WTC11 (cell line): ENCODE measurements at regions not wholly inside any gene's neighbourhood (a gene's known extent, or its start where the extent isn't known, plus 50 kb on each side); places are given as distances from the start of the nearest gene placed in this dataset.

ENCODE experiments used
- ATAC-seq: fragments of 200-7000 bp; cut with Tn5 transposase; 2 replicates; pipeline ENCODE4 v1.10.0; 2021; ENCODE audit warnings: mild to moderate bottlenecking, moderate library complexity
- CTCF ChIA-PET: fragments of 300-600 bp; sonication (Branson Sonifier 250); formaldehyde crosslinking; loops from one replicate; lab custom pipeline; 2021; ENCODE audit warnings: antibody characterized with exemption; lab: Charles Lee
- POLR2A ChIA-PET: fragments of 350-600 bp; sonication (Branson Sonifier 250); formaldehyde crosslinking; loops from one replicate; lab custom pipeline; 2021; ENCODE audit warnings: antibody characterized with exemption; lab: Charles Lee
- DNase-seq: peaks from one replicate; pipeline ENCODE4 v3.0.0; 2021; ENCODE audit warnings: low spot score
- H3K27ac Mint-ChIP-seq: 2 replicates; pipeline ENCODE4 v1.8.0; 2021; ENCODE audit warnings: mixed read lengths
- H3K27me3 Mint-ChIP-seq: 2 replicates; pipeline ENCODE4 v1.8.0; 2021; ENCODE audit warnings: low read depth, mild to moderate bottlenecking, moderate library complexity, mixed read lengths
- H3K36me3 Mint-ChIP-seq: 2 replicates; pipeline ENCODE4 v1.8.0; 2021; ENCODE audit warnings: mixed read lengths
- H3K4me1 Mint-ChIP-seq: 2 replicates; pipeline ENCODE4 v1.8.0; 2022; ENCODE audit warnings: mixed read lengths
- H3K4me3 Mint-ChIP-seq: 2 replicates; pipeline ENCODE4 v1.8.0; 2021; ENCODE audit warnings: mild to moderate bottlenecking, moderate library complexity, mixed read lengths
- H3K9me3 Mint-ChIP-seq: 2 replicates; pipeline ENCODE4 v1.8.0; 2021; ENCODE audit warnings: mixed read lengths
- E2F1 ChIP-seq: sonication (generic); formaldehyde crosslinking; IDR thresholded peaks from 2 replicates; pipeline ENCODE4 v1.8.0; 2022; ENCODE audit warnings: mild to moderate bottlenecking, missing genetic modification reagents
- E2F5 ChIP-seq: sonication (generic); formaldehyde crosslinking; IDR thresholded peaks from 2 replicates; pipeline ENCODE4 v1.8.1; 2022; ENCODE audit warnings: mild to moderate bottlenecking, moderate library complexity, missing genetic modification reagents
- ESRRA ChIP-seq: sonication (generic); formaldehyde crosslinking; IDR thresholded peaks from 2 replicates; pipeline ENCODE4 v1.8.1; 2022; ENCODE audit warnings: mild to moderate bottlenecking, missing genetic modification reagents, borderline replicate concordance
- FOXJ3 ChIP-seq: sonication (generic); formaldehyde crosslinking; IDR thresholded peaks from 2 replicates; pipeline ENCODE4 v1.9.0; 2021; ENCODE audit warnings: missing genetic modification reagents, mild to moderate bottlenecking, borderline replicate concordance
- FOXP1 ChIP-seq: sonication (generic); formaldehyde crosslinking; IDR thresholded peaks from 2 replicates; pipeline ENCODE4 v1.8.0; 2022; ENCODE audit warnings: missing genetic modification reagents, mild to moderate bottlenecking, moderate library complexity, borderline replicate concordance
- FOXP4 ChIP-seq: sonication (generic); formaldehyde crosslinking; IDR thresholded peaks from 2 replicates; pipeline ENCODE4 v1.8.0; 2022; ENCODE audit warnings: mild to moderate bottlenecking, missing genetic modification reagents
- GABPB1 ChIP-seq: sonication (generic); formaldehyde crosslinking; IDR thresholded peaks from 2 replicates; pipeline ENCODE4 v1.8.1; 2023; ENCODE audit warnings: mild to moderate bottlenecking, missing genetic modification reagents
- HMGA2 ChIP-seq: fragments of 250-450 bp; sonication (Bioruptor Pico); IDR thresholded peaks from 2 replicates; pipeline ENCODE4 v1.4.0; 2021; ENCODE audit warnings: mild to moderate bottlenecking, moderate library complexity
- IRF1 ChIP-seq: sonication (generic); formaldehyde crosslinking; IDR thresholded peaks from 2 replicates; pipeline ENCODE4 v1.8.0; 2023; ENCODE audit warnings: missing genetic modification reagents
- JUN ChIP-seq: sonication (generic); formaldehyde crosslinking; IDR thresholded peaks from 2 replicates; pipeline ENCODE4 v1.8.0; 2023; ENCODE audit warnings: mild to moderate bottlenecking, missing genetic modification reagents
- KAT7 ChIP-seq: sonication (generic); formaldehyde crosslinking; IDR thresholded peaks from 2 replicates; pipeline ENCODE4 v1.8.1; 2023; ENCODE audit warnings: missing genetic modification reagents, mild to moderate bottlenecking, borderline replicate concordance
- MXD4 ChIP-seq: fragments of 250-450 bp; sonication (Bioruptor Pico); IDR thresholded peaks from 2 replicates; pipeline ENCODE4 v1.8.0; 2021; ENCODE audit warnings: mild to moderate bottlenecking, moderate library complexity, borderline replicate concordance
- NFYB ChIP-seq: sonication (generic); formaldehyde crosslinking; conservative IDR thresholded peaks from 2 replicates; pipeline ENCODE4 v1.8.0; 2022; ENCODE audit warnings: low read depth, missing genetic modification reagents
- PRRX2 ChIP-seq: fragments of 250-450 bp; sonication (Bioruptor Pico); IDR thresholded peaks from 2 replicates; pipeline ENCODE4 v1.8.0; 2021; ENCODE audit warnings: mild to moderate bottlenecking
- RELA ChIP-seq: sonication (generic); formaldehyde crosslinking; IDR thresholded peaks from 2 replicates; pipeline ENCODE4 v1.8.1; 2022; ENCODE audit warnings: missing genetic modification reagents, mild to moderate bottlenecking, borderline replicate concordance
- SMAD3 ChIP-seq: sonication (generic); formaldehyde crosslinking; IDR thresholded peaks from 2 replicates; pipeline ENCODE4 v1.8.0; 2022; ENCODE audit warnings: missing genetic modification reagents, mild to moderate bottlenecking, borderline replicate concordance
- SMAD4 ChIP-seq: sonication (generic); formaldehyde crosslinking; IDR thresholded peaks from 2 replicates; pipeline ENCODE4 v1.8.0; 2022; ENCODE audit warnings: mild to moderate bottlenecking, missing genetic modification reagents
- SOX15 ChIP-seq: fragments of 250-450 bp; sonication (Bioruptor Pico); IDR thresholded peaks from 2 replicates; pipeline ENCODE4 v1.9.0; 2021; ENCODE audit warnings: mild to moderate bottlenecking
- TP53 ChIP-seq: sonication (generic); formaldehyde crosslinking; IDR thresholded peaks from 2 replicates; pipeline ENCODE4 v1.8.1; 2023; ENCODE audit warnings: mild to moderate bottlenecking, missing genetic modification reagents
- USF1 ChIP-seq: sonication (generic); formaldehyde crosslinking; IDR thresholded peaks from 2 replicates; pipeline ENCODE4 v1.8.0; 2022; ENCODE audit warnings: mild to moderate bottlenecking, missing genetic modification reagents
- ZNF671 ChIP-seq: fragments of 250-450 bp; sonication (Bioruptor Pico); IDR thresholded peaks from 2 replicates; pipeline ENCODE4 v1.8.0; 2021; ENCODE audit warnings: mild to moderate bottlenecking
- TF ChIP-seq, protein P1 (sequence below): sonication (generic); formaldehyde crosslinking; IDR thresholded peaks from 2 replicates; pipeline ENCODE4 v1.8.0; 2022; ENCODE audit warnings: mild to moderate bottlenecking, missing genetic modification reagents
- TF ChIP-seq, protein P2 (sequence below): fragments of 250-450 bp; sonication (Bioruptor Pico); IDR thresholded peaks from 2 replicates; pipeline ENCODE4 v1.8.0; 2021; ENCODE audit warnings: mild to moderate bottlenecking
- TF ChIP-seq, protein P3 (sequence below): sonication (generic); formaldehyde crosslinking; IDR thresholded peaks from 2 replicates; pipeline ENCODE4 v1.8.0; 2023; ENCODE audit warnings: missing genetic modification reagents, mild to moderate bottlenecking, borderline replicate concordance

DNA sequence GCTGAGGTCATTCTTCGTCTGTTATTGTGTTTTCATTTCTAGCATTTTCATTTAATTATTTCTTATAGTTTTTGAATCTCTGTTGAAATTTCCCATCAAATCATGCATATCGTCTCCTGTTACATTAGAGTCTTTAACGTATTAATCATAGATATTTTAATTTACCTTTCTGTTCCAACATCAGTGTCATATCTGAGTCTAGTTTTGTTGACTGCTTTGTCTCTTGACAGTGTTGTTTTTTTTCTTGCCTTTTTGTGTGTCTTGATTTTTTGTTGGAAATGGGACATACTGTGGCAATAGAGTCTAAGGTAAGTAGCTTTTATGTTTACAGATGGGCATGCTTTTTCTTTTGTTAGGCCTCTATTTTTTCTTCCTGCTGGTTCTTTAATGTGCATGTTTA lies 286.8 kb upstream of the THRB start (continued):
- TF ChIP-seq E2F5 = no peak
- no peak for TF ChIP-seq SMAD4
- no peak for TF ChIP-seq JUN
- no peak for TF ChIP-seq FOXP4
- TF ChIP-seq SMAD3 (CRISPR knock-in tag) = no peak
- TF ChIP-seq, protein P1, sequence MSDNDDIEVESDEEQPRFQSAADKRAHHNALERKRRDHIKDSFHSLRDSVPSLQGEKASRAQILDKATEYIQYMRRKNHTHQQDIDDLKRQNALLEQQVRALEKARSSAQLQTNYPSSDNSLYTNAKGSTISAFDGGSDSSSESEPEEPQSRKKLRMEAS (CRISPR knock-in tag) = no peak
- no peak for TF ChIP-seq IRF1 (CRISPR knock-in tag)
- no peak for TF ChIP-seq TP53 (CRISPR knock-in tag)
- TF ChIP-seq FOXJ3 (CRISPR knock-in tag) = no peak

- Mint-ChIP-seq H3K27ac (no peak overlapping the region), H3K4me3 (no peak overlapping the region), H3K36me3 (no peaks in the 10 kb centered on the region), H3K27me3 (no peaks in the 10 kb centered on the region)
- POLR2A ChIA-PET = no interaction called here
- no peak for DNase-seq
- TF ChIP-seq FOXP1 (no peak), SMAD3 (CRISPR knock-in tag) (no peak), PRRX2 (CRISPR knock-in tag) (no peak), E2F1 (no peak), SMAD4 (no peak), USF1 (no peak), SOX15 (CRISPR knock-in tag) (no peak), RELA (CRISPR knock-in tag) (no peak), KAT7 (no peak), ZNF671 (CRISPR knock-in tag) (no peak), GABPB1 (CRISPR knock-in tag) (no peak), ESRRA (CRISPR knock-in tag) (no peak), HMGA2 (no peak), NFYB (CRISPR knock-in tag) (no peak), MXD4 (CRISPR knock-in tag) (no peak)
- TF ChIP-seq, protein P2, sequence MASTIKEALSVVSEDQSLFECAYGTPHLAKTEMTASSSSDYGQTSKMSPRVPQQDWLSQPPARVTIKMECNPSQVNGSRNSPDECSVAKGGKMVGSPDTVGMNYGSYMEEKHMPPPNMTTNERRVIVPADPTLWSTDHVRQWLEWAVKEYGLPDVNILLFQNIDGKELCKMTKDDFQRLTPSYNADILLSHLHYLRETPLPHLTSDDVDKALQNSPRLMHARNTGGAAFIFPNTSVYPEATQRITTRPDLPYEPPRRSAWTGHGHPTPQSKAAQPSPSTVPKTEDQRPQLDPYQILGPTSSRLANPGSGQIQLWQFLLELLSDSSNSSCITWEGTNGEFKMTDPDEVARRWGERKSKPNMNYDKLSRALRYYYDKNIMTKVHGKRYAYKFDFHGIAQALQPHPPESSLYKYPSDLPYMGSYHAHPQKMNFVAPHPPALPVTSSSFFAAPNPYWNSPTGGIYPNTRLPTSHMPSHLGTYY (CRISPR knock-in tag) = no peak
- TF ChIP-seq, protein P3, sequence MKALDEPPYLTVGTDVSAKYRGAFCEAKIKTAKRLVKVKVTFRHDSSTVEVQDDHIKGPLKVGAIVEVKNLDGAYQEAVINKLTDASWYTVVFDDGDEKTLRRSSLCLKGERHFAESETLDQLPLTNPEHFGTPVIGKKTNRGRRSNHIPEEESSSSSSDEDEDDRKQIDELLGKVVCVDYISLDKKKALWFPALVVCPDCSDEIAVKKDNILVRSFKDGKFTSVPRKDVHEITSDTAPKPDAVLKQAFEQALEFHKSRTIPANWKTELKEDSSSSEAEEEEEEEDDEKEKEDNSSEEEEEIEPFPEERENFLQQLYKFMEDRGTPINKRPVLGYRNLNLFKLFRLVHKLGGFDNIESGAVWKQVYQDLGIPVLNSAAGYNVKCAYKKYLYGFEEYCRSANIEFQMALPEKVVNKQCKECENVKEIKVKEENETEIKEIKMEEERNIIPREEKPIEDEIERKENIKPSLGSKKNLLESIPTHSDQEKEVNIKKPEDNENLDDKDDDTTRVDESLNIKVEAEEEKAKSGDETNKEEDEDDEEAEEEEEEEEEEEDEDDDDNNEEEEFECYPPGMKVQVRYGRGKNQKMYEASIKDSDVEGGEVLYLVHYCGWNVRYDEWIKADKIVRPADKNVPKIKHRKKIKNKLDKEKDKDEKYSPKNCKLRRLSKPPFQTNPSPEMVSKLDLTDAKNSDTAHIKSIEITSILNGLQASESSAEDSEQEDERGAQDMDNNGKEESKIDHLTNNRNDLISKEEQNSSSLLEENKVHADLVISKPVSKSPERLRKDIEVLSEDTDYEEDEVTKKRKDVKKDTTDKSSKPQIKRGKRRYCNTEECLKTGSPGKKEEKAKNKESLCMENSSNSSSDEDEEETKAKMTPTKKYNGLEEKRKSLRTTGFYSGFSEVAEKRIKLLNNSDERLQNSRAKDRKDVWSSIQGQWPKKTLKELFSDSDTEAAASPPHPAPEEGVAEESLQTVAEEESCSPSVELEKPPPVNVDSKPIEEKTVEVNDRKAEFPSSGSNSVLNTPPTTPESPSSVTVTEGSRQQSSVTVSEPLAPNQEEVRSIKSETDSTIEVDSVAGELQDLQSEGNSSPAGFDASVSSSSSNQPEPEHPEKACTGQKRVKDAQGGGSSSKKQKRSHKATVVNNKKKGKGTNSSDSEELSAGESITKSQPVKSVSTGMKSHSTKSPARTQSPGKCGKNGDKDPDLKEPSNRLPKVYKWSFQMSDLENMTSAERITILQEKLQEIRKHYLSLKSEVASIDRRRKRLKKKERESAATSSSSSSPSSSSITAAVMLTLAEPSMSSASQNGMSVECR (CRISPR knock-in tag) = no peak
- TF ChIP-seq, all 79 proteins: peak for 0
- ATAC-seq = no peak
- CTCF ChIA-PET = no interaction called here
- Mint-ChIP-seq H3K9me3 (no peaks in the 10 kb centered on the region), H3K4me1 (no peaks in the 10 kb centered on the region)
Measured at GRCh38 chr3:24793896-24794295, 299.2 kb upstream of the THRB start.
